Right kidney (tissue), 1 donor: ENCODE measurements at regions not wholly inside any gene's neighbourhood (a gene's known extent, or its start where the extent isn't known, plus 50 kb on each side); places are given as distances from the start of the nearest gene placed in this dataset.

Experiments used
- DNase-seq: peaks from one replicate; pipeline ENCODE4 v3.0.0-alpha.2; 2016

DNA sequence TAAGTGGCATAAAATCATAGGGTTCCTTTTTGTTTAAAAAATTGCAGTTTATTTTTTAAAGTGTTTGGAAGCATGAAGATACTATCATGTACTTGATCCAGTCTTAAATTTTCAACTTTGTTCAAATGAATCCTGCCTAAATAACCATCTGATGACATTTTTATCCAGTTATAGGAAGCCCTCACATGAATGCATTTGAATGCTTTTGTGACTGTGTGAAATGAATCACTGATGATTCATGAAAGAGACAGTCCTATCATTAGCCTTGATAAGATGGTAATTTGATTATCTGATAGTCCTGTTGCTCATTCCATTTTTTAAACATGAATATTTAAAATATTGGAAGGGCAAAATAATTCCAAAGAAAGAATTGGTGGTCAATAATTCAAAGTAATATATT lies 401.9 kb upstream of the ROBO2 start:
- no peak for DNase-seq

DNA sequence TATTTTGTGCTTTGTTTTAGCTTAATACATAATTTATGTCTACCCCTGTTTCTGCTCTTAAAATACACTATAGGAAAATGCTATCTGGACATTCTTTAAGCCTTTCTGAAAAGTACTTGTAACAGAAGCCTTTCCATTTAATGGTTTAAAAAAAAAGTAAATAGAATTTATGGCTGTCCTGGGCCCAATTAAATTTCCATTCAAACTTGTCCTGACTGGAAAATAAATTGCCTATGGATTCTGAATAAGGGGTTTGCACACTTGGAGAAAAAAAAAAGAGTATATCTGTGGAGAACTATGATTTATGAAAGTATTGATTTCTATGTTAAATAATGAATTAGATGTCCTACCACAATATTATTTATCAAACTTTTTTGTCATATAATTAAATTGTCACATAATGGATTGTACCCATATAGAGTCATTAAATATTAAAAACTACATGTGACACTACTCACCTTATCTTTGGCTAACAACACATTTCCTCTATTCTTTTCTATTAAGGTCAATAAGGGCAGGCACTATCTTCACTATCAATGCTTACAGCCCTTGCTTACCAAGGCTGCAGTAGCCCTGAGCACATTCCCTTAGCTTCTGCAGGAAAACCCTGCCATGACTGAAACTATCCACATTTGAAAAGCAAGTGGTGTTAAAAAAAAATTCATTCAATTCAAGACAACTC lies 396.1 kb upstream of the ROBO2 start:
- DNase-seq: no peak

DNA sequence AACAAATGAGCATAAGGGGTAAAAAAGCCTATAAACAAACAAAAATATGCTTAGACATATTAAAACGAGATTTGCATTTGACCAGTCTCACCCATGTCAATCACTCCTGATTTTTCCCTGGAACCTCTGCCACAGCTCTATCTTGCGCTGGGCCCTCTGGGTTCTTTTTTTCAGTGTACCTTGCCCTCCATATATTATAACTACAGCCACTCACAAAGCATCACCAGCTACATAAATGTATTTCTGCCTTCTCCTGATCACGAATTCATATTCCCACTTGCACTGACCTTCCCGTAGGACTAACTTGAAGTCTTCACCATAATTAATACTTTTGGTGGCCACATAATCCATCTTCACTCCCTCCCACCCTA lies 395.6 kb upstream of the ROBO2 start:
- no peak for DNase-seq

DNA sequence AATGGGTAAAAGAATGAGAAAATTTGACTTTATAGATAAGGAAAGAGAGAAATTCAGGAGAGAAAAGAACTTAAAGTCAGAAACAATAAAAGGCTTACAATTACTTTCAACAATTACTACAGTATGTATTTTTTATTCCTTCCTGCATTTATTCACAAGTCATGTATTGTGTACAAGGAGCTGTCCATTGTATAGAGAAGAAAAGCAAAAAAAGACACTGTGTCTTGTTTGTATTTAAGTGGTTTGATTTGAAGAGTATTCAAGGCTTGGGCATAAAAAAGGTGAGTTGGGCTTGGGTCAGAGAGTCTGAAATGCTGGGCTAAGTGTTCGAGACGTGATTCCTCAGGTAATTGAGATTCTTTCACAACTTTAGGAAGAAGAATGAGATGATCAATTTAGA lies 394.2 kb upstream of the ROBO2 start:
- no peak for DNase-seq

DNA sequence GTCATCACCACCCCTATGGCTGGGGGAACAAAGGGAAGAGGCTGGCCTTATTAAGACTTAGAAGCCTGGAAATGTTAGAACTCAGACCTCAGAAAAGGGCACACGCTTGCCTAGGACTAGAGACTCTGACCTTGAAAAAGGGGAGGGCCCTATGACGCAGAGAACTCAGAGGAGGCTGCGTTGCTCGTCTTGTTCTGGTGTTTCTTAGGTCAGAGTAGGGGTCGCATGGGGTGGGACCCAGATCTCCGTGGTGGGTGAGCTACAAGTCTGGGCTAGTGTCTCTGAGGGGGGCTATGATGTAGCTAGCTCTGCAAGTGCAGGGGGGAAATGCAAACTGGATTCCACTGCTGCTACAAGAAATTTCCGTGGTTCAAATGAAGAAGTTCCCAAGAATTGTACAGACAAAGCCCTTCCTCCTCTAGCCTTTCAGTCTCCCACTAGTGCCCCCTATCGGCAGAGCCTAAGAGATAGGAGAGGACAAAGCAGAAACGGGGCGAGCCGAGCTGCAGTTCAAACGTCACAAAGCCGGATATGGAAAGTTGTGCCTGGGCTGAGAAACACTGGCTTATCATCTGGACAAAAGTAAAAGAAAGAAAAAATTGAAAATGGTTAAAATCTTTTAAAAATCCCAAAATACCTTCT lies 392.9 kb upstream of the ROBO2 start:
- no peak for DNase-seq

DNA sequence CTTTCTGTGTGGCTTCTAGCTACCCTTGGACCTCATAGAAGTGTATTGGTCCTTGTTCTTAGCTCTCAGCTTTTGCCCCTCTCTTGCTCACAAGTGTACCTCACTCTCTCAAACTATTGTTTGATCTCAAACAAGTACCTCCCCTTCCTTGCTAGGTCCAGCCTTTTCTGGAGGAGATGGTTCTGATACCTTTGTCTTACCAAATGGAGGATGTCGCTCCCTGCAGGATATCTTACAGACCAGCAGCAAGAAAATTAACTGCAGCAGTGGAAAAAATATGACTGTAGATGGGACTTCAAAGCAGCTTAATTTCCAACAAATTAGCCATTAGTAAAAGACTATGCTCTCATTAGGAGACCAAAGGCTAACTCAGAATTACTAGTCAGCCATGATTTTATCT lies 388.1 kb upstream of the ROBO2 start:
- DNase-seq: no peak

DNA sequence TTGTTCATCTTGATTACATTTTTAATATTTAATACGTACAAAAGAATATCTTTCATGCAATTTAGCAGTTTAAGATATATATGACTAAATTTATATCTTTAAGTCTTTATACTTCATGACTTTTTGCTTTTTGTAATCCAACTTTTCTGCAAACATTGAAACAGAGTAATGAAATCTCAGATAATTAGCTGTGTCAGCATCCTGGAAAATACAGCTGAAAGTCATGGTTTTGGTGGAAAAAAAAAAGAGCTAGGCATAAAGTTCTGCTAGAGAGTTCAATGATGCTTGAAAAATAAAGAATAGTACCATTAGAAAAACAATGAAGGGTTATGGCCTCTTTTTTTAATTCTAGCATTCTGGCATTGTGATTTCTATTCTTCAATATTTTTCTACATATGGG lies 387.4 kb upstream of the ROBO2 start:
- DNase-seq: no peak

DNA sequence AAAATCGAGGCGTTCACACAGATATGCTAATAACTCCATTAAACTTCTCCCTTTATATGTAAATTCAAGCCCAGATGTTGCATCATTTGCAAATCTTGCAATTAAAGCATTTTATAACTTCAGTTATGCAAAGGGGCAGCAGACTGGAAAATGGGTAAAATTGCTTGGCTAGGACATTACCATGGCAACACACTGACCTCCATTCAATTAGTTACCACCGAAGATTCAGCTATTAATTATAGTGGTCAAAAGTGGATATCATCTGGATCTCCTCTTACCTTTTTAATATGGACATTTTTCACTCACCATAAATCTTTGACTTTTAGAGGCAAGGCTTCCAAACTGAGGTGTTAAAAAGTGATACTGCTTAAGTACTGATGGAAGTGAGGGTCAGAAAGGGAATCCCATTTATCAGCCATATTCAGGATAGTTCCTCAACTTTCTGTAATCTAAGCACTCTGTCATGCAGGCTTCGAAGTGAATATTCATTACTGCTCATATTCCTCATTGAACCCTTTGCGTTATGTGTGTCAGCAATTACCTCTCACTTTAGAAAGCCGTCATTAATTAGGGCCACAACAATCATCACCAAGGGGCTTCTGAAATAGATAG lies 386.2 kb upstream of the ROBO2 start:
- no peak for DNase-seq

DNA sequence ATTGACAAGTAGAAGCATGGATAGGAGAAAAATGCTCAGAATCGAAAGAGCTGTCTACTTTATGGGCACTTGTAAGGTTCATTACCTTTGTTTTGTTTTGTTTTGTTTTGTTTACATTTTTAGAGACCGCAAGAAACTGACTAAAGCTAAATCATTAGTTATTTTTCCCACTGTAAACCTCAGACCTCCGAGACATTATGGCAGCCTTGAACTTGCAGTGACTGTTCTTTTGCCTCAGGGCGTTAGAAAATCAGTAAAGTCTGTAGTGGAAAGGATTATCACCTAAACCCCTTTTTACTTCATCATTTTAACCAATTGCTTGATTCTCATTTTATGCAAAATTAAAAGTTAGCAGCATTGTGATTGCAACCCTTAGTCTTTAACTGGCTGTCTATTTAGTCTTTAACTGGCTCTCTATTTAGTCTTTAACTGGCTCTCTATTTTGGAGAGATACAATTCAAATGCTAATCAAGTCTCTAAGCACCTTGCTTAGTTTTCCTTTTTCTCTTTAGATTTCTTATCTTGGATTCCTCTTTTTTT lies 383.3 kb upstream of the ROBO2 start:
- DNase-seq: no peak

DNA sequence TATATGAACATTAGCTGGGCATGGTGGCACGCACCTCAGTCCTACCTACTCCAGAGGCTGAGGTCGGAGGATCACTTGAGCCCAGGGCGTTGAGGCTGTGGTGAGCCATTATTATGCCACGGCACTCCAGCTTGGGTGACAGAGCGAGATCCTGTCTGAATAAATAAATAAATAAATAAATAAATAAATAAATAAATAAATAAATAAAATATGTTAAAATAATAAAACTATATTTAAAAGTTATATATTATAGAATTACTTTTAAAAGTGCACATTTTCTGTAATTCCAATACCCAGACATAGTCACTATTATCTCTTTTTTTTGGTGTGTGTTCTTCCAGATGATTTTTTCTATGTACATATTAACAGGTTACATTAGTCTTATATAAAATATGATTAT lies 382.0 kb upstream of the ROBO2 start:
- no peak for DNase-seq

DNA sequence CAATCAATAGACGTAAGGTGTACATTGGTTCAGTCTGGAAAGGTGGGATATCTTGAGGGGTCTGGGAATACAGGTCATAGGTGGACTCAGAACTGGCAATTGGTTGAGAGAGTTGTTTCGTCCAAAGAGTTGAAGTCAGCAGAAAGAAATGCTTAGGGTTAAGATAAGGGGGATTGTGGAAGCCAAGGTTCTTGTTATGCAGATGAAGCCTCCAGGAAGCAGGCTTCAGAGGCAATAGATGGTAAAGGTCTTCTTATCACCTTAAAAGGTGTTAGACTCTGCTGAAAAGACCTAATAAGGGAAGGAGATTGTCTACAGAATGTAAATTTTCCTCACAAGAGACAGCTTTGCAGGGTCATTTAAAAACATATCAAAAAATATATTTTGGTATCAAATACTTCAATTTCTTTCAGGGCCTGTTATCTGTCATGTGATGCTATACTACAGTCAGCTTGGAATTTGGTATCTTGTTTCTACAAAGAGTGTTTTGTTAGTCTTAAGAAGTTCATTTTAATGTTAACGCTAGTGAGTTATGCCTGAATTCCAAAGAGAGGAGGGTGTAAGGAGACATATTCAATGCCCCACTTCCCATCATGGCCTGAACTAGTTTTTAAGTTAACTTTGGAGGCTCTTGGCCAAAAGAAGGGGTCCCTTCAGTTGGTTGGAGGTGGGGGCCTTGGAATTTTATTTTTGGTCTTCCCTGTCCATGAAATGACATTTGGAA lies 378.2 kb upstream of the ROBO2 start:
- no peak for DNase-seq

DNA sequence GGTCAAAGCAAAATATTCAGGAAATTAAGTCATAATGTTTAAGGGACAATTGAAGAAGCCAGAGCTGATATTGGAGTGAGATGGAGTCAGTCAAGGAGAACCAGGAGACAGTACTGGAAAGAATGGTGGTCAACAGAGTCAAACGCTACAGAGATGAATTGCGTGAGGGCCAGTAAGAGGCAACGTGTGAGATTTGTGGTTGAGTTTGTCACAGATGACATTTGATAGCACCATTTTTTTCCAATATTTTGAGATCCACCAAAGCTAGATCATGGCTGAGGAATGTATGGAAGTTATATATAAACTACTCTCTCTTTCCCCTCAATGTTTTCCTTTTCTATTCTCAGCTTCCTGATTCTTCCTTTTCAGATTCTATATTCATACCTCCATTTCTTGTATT lies 375.1 kb upstream of the ROBO2 start:
- DNase-seq: no peak

DNA sequence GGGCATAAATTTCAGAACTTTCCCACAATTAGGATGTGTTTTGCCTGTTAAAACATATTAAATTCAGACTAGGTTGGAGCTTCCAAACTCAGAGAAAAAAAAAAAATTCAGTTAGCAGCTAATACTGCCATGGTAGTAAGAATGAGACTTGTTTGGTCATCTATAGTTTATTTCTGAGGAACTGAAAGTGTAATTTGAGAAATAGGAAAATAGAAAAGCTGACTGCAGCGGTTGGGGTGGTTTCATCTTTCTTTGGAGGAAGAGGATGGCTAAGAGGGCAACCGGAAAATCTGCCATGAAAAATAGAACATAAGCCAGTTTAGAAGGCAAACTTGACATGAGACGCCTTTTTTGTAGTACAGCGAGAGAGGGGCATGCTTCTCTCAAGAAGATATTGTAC lies 371.2 kb upstream of the ROBO2 start:
- DNase-seq: no peak

DNA sequence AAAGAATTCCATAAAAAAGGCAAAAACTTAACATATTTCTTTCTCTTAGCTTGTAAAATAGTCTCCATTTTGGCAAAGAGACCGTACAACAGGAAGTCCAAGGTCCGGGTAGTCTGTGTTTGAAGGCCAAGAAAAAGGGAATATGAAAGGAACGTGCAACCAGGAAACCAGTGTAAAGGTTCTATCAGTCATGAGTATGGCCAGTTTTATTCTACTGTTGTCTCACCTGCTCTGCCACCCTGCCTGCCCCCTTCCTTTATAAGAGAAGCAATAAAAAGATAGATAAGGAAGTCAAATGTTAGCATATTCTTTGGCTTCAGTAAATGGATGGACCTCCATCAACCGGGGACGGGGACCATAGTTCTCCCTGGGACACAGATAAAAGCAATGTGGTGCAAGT lies 370.6 kb upstream of the ROBO2 start:
- no peak for DNase-seq

DNA sequence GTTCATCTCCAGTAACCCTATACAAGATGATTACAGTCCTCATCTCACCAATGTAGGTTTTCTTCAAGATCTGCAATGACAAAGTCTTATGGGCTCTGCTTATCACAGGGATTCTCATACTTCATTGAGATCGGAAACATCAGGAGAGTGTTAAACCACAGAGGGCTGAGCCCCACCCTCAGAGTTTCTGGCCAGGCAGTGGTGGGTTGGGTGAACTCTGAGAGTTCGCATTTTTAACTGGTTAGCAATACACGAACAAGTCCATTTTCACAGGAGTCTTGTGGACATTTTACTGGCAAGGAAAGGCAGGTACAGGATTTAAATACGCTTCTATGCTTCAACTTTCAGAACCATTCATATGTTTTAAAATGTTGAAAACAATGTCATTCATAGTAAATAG lies 366.7 kb upstream of the ROBO2 start:
- DNase-seq: no peak

DNA sequence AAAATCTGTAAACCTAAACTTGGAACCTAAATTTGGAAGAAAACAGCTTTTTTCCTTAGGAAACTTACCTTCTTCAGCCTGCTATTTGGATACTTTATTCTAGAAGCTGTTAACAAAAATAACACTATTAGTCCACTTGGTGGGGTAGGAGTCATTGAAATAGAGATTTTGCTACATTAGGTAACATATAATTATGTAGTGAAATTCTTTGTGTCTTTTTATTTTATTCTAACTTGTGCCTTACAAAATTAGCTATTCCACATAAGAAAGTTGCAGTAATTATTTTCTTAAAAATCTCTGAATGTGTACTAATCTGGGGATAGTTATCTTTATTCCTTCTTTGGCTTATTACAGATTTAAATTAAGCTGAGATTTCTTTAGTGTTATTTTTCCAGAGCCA lies 360.4 kb upstream of the ROBO2 start:
- DNase-seq: no peak

DNA sequence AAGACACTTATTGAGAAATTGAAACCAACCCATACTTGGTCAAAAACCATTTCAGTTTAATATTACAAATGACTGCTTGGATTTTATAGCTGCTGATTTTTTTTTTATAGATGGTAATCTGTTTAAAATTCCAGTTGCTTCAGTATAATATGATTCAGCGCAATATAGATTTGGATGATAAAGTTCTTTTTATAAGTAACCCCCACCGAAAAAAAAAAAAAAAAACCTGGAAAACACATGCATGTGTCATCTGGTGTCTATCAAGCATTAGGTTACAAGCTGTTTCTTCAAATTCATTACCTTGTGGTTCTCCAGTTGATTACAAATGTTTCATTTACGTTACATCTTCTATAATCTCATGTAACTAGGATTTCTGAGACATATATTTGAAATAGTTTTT lies 356.6 kb upstream of the ROBO2 start:
- no peak for DNase-seq

DNA sequence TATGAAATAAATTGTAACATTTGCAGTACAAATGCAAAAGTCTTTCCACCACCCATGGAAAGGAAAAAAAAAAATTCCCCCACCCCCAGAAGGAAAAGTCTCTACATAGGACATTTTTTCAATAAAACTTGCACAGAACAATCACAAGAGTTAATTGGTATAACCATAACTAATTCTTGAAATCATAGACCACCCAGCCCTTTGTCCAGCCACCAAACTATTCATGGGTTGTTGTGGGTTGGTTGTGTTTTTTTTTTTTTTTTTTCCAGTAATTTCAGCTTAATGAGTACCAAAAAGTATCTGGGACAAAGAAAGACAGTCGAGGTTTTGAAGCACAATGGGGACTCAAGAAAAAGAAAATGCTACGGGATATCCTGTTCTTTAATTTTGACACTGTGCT lies 355.0 kb upstream of the ROBO2 start:
- DNase-seq: no peak

DNA sequence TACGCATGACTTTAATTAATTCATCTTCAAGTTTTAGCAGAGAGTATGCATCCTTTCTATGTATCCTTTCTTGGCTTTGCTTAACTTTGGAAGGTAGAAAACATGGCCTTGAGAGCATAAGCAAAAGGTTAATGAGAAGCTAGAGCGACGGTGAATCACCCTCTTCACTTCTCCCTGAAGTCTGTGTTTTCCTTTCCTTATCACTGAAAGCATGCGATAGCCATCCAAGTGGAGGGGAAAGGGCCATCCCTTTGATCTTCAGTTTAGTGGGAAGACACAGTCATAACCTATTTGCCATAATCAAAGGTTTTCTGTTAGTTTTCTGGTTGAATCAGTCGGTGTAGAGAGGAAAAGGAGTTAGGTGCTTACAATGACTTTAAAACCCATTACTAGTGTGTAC lies 354.0 kb upstream of the ROBO2 start:
- DNase-seq: no peak

DNA sequence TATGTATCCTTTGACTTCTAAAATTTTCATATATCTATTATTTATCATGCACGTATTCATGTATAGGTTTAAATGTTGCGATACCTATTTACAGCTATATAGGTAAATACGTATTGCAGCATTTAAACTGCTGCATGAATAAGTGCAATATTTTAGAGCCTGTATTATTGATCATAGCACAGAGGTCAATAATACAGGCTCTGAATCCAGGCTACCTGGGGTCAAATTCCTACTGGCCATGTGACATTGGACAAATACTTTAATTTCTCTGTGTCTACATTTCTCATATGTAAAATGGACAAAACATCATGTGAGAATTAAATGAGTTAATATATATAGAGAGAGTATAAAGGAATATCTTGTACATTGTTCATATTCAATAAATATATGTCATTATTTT lies 352.9 kb upstream of the ROBO2 start:
- DNase-seq: no peak

DNA sequence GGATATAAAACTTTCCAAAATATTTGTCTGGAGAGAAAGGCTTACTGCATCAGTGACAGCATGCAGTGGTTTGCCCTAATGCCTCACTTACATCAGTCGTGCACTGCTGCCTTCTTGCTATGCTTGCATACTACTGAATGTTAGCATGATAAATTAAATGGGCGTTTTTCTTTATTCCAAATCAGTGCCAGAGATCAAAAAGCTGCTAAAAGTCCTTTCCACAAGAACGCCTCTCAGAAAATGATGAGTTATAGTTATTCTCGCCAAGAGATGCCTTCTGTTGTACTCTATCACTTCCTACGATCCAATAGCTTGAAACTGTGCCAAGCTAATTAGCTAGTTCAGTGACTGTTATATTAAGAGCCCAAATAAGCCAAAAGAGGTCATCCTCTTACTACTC lies 345.8 kb upstream of the ROBO2 start:
- DNase-seq: no peak

DNA sequence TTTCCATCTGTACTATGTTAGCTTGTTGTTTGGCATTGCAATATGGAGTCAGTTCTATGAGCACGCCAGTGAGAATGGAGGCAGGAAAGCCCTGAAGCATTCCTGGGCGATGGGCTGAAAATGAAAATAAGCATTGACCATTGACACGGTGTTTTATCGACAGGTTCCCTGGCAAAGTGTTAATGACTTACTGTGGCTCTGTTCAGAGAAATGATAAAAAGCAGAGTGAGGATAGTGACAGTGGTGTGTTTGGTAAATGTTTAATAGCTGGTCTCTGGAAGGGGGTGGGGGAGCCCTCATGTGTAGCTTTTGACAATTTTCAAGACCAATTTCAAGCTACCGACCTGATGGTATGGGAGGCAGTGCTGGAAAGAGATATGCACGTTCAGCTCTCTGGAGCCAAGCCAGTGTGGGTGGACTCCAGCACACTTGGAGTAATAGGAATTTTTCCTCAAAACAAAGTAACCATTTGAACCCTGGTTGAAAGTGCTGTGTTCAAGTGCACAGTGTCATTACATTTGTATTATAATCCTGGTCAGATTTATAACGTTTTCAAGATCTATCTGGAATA lies 341.7 kb upstream of the ROBO2 start:
- DNase-seq: no peak

DNA sequence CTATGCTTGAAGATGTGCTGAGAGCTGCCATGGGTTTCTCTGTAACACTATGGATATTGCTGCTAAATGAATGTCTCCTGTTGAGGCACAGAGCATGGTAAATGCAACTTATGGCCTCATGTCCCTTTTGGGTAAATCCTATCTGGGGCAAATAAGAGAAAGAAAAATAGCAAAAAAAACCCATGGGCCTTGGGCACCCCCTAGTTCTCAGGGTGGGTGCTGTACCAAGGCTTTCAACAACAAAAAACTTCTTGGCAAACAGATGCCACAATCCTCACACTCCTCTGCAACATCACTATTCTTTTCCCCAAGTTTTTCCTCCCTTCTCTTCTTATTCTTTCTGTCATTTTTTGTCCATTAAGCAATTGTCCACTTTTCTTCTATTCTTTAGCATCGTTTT lies 340.1 kb upstream of the ROBO2 start:
- DNase-seq: no peak
